ENCODE measurements at regions not wholly inside any gene's neighbourhood (a gene's known extent, or its start where the extent isn't known, plus 50 kb on each side); places are given as distances from the start of the nearest gene placed in this dataset.

GRCh38 chr9:73780916-73781315, 629.3 kb downstream of the ANXA1 start:
- intact Hi-C loops (cut with micrococcal nuclease) = no loop called here
- no peak overlapping the region for H3K27ac Mint-ChIP-seq

GRCh38 chr9:73782166-73782565, 630.5 kb downstream of the ANXA1 start:
- no peaks in the 10 kb centered on the region for H3K36me3 Mint-ChIP-seq (ENCODE audit: low read depth)
- H3K4me1 Mint-ChIP-seq (ENCODE audit: low read depth) = no peaks in the 10 kb centered on the region
- intact Hi-C loops (cut with micrococcal nuclease) = no loop called here
- H3K9me3 Mint-ChIP-seq = peaks cover 66% of the 10 kb centered on the region
- H3K4me3 Mint-ChIP-seq = no peak overlapping the region
- no peaks in the 10 kb centered on the region for H3K27me3 Mint-ChIP-seq
- H3K27ac Mint-ChIP-seq = no peak overlapping the region

More at GRCh38 chr9:73780916-73781315, 629.3 kb downstream of the ANXA1 start:
- Mint-ChIP-seq H3K9me3 (peaks cover 54% of the 10 kb centered on the region), H3K4me3 (no peak overlapping the region), H3K36me3 (ENCODE audit: low read depth) (no peaks in the 10 kb centered on the region), H3K27me3 (no peaks in the 10 kb centered on the region), H3K4me1 (ENCODE audit: low read depth) (no peaks in the 10 kb centered on the region)

GRCh38 chr9:73799446-73799845, 647.8 kb downstream of the ANXA1 start:
- no peaks in the 10 kb centered on the region for H3K27me3 Mint-ChIP-seq
- intact Hi-C loops (cut with micrococcal nuclease) = no loop called here
- no peaks in the 10 kb centered on the region for H3K4me1 Mint-ChIP-seq (ENCODE audit: low read depth)
- no peak overlapping the region for H3K27ac Mint-ChIP-seq
- no peak overlapping the region for H3K4me3 Mint-ChIP-seq
- no peaks in the 10 kb centered on the region for H3K36me3 Mint-ChIP-seq (ENCODE audit: low read depth)
- H3K9me3 Mint-ChIP-seq = peaks cover 20% of the 10 kb centered on the region

GRCh38 chr9:73805111-73805510, 653.4 kb downstream of the ANXA1 start:
- intact Hi-C loops (cut with micrococcal nuclease) = no loop called here
- H3K36me3 Mint-ChIP-seq (ENCODE audit: low read depth) = no peaks in the 10 kb centered on the region

GRCh38 chr9:73805853-73806458, 654.3 kb downstream of the ANXA1 start:
- H3K9me3 Mint-ChIP-seq = no peaks in the 10 kb centered on the region
- intact Hi-C loops (cut with micrococcal nuclease) = no loop called here
- H3K27ac Mint-ChIP-seq = no peak overlapping the region
- H3K4me1 Mint-ChIP-seq (ENCODE audit: low read depth) = no peaks in the 10 kb centered on the region
- no peaks in the 10 kb centered on the region for H3K27me3 Mint-ChIP-seq
- H3K4me3 Mint-ChIP-seq = no peak overlapping the region
- H3K36me3 Mint-ChIP-seq (ENCODE audit: low read depth) = no peaks in the 10 kb centered on the region

More at GRCh38 chr9:73805111-73805510, 653.4 kb downstream of the ANXA1 start:
- Mint-ChIP-seq H3K27me3 (no peaks in the 10 kb centered on the region), H3K9me3 (peaks cover under 1% of the 10 kb centered on the region), H3K4me3 (no peak overlapping the region), H3K27ac (no peak overlapping the region), H3K4me1 (ENCODE audit: low read depth) (no peaks in the 10 kb centered on the region)

- no peaks in the 10 kb centered on the region for H3K36me3 Mint-ChIP-seq (ENCODE audit: low read depth)
- H3K9me3 Mint-ChIP-seq = no peaks in the 10 kb centered on the region
- H3K27ac Mint-ChIP-seq = no peak overlapping the region
- H3K4me1 Mint-ChIP-seq (ENCODE audit: low read depth) = no peaks in the 10 kb centered on the region
- no peaks in the 10 kb centered on the region for H3K27me3 Mint-ChIP-seq
- no peak overlapping the region for H3K4me3 Mint-ChIP-seq
- intact Hi-C loops (cut with micrococcal nuclease) = no loop called here
Observed at GRCh38 chr9:73806876-73807275, 655.2 kb downstream of the ANXA1 start.

- no peaks in the 10 kb centered on the region for H3K4me1 Mint-ChIP-seq (ENCODE audit: low read depth)
- H3K9me3 Mint-ChIP-seq = no peaks in the 10 kb centered on the region
- intact Hi-C loops (cut with micrococcal nuclease) = no loop called here
Observed at GRCh38 chr9:73807952-73808351, 656.3 kb downstream of the ANXA1 start.

GRCh38 chr9:73810585-73811215, 659.0 kb downstream of the ANXA1 start:
- intact Hi-C loops (cut with micrococcal nuclease) = no loop called here
- H3K36me3 Mint-ChIP-seq (ENCODE audit: low read depth) = no peaks in the 10 kb centered on the region
- no peak overlapping the region for H3K27ac Mint-ChIP-seq
- H3K27me3 Mint-ChIP-seq = no peaks in the 10 kb centered on the region
- H3K9me3 Mint-ChIP-seq = no peaks in the 10 kb centered on the region
- no peaks in the 10 kb centered on the region for H3K4me1 Mint-ChIP-seq (ENCODE audit: low read depth)
- no peak overlapping the region for H3K4me3 Mint-ChIP-seq

More at GRCh38 chr9:73807952-73808351, 656.3 kb downstream of the ANXA1 start:
- Mint-ChIP-seq H3K27me3 (no peaks in the 10 kb centered on the region), H3K4me3 (no peak overlapping the region), H3K27ac (no peak overlapping the region), H3K36me3 (ENCODE audit: low read depth) (no peaks in the 10 kb centered on the region)

GRCh38 chr9:73813546-73813945, 661.9 kb downstream of the ANXA1 start:
- H3K9me3 Mint-ChIP-seq = no peaks in the 10 kb centered on the region
- no peaks in the 10 kb centered on the region for H3K27me3 Mint-ChIP-seq
- H3K27ac Mint-ChIP-seq = no peak overlapping the region
- no peak overlapping the region for H3K4me3 Mint-ChIP-seq
- H3K4me1 Mint-ChIP-seq (ENCODE audit: low read depth) = no peaks in the 10 kb centered on the region
- H3K36me3 Mint-ChIP-seq (ENCODE audit: low read depth) = no peaks in the 10 kb centered on the region
- intact Hi-C loops (cut with micrococcal nuclease) = no loop called here

GRCh38 chr9:73816905-73817304, 665.2 kb downstream of the ANXA1 start:
- Mint-ChIP-seq H3K9me3 (no peaks in the 10 kb centered on the region), H3K27me3 (no peaks in the 10 kb centered on the region), H3K4me3 (no peak overlapping the region), H3K4me1 (ENCODE audit: low read depth) (no peaks in the 10 kb centered on the region), H3K27ac (no peak overlapping the region), H3K36me3 (ENCODE audit: low read depth) (no peaks in the 10 kb centered on the region)
- intact Hi-C loops (cut with micrococcal nuclease) = no loop called here

GRCh38 chr9:73824671-73825070, 672.5 kb upstream of the RORB start:
- Mint-ChIP-seq H3K4me3 (no peak overlapping the region), H3K36me3 (ENCODE audit: low read depth) (no peaks in the 10 kb centered on the region), H3K27ac (no peak overlapping the region), H3K9me3 (no peaks in the 10 kb centered on the region), H3K27me3 (no peaks in the 10 kb centered on the region), H3K4me1 (ENCODE audit: low read depth) (no peaks in the 10 kb centered on the region)
- intact Hi-C loops (cut with micrococcal nuclease) = no loop called here

- Mint-ChIP-seq H3K27me3 (no peaks in the 10 kb centered on the region), H3K36me3 (ENCODE audit: low read depth) (no peaks in the 10 kb centered on the region), H3K9me3 (no peaks in the 10 kb centered on the region), H3K4me3 (no peak overlapping the region), H3K27ac (no peak overlapping the region), H3K4me1 (ENCODE audit: low read depth) (no peaks in the 10 kb centered on the region)
- intact Hi-C loops (cut with micrococcal nuclease) = no loop called here
Observed at GRCh38 chr9:73838871-73839270, 658.3 kb upstream of the RORB start.

- H3K27me3 Mint-ChIP-seq = no peaks in the 10 kb centered on the region
- H3K27ac Mint-ChIP-seq = no peak overlapping the region
- H3K36me3 Mint-ChIP-seq (ENCODE audit: low read depth) = no peaks in the 10 kb centered on the region
- intact Hi-C loops (cut with micrococcal nuclease) = no loop called here
- no peaks in the 10 kb centered on the region for H3K4me1 Mint-ChIP-seq (ENCODE audit: low read depth)
- no peaks in the 10 kb centered on the region for H3K9me3 Mint-ChIP-seq
- no peak overlapping the region for H3K4me3 Mint-ChIP-seq
Observed at GRCh38 chr9:73839471-73839870, 657.7 kb upstream of the RORB start.

- Mint-ChIP-seq H3K27ac (no peak overlapping the region), H3K36me3 (ENCODE audit: low read depth) (no peaks in the 10 kb centered on the region), H3K4me1 (ENCODE audit: low read depth) (no peaks in the 10 kb centered on the region), H3K27me3 (no peaks in the 10 kb centered on the region), H3K4me3 (no peak overlapping the region), H3K9me3 (no peaks in the 10 kb centered on the region)
- intact Hi-C loops (cut with micrococcal nuclease) = no loop called here
Observed at GRCh38 chr9:73841018-73841417, 656.1 kb upstream of the RORB start.

GRCh38 chr9:73844135-73844534, 653.0 kb upstream of the RORB start:
- Mint-ChIP-seq H3K4me3 (no peak overlapping the region), H3K9me3 (no peaks in the 10 kb centered on the region), H3K4me1 (ENCODE audit: low read depth) (no peaks in the 10 kb centered on the region), H3K27ac (no peak overlapping the region), H3K36me3 (ENCODE audit: low read depth) (no peaks in the 10 kb centered on the region), H3K27me3 (no peaks in the 10 kb centered on the region)
- intact Hi-C loops (cut with micrococcal nuclease) = no loop called here
